ENCODE measurements at regions not wholly inside any gene's neighbourhood (a gene's known extent, or its start where the extent isn't known, plus 50 kb on each side); places are given as distances from the start of the nearest gene placed in this dataset.

- no peak for TF ChIP-seq CTCF (IDR thresholded peaks at IDR 0.05)
- no peak for TF ChIP-seq POLR2A (IDR thresholded peaks at IDR 0.05)
Observed at GRCh38 chr3:106175276-106175675, 306.5 kb upstream of the CBLB start.
